ENCODE measurements at regions not wholly inside any gene's neighbourhood (a gene's known extent, or its start where the extent isn't known, plus 50 kb on each side); places are given as distances from the start of the nearest gene placed in this dataset.

GRCh38 chr14:71289536-71289935 is 382.3 kb downstream of the PCNX1 start:
- in situ Hi-C loops (cut with MboI), result no loop called here
- no peak for DNase-seq (ENCODE audit: extremely low read depth in 1 of 4, low spot score in 3 of 4)
- no peak for FAIRE-seq

More at GRCh38 chr14:71289536-71289935, 382.3 kb downstream of the PCNX1 start:
- no peaks in the 10 kb centered on the region for H3K79me2 ChIP-seq (ENCODE audit: control insufficient read depth, insufficient read depth, low read length)
- BruUV-seq (replicated peaks), result no TSS peak
- ChIA-PET POLR2A (no interaction called here), CTCF (ENCODE audit: low intra/inter-chr PET ratio) (no interaction called here)
- intact Hi-C loops (cut with micrococcal nuclease), result no loop called here
- no peak overlapping the region for H3K9ac ChIP-seq (ENCODE audit: insufficient read depth in 1 of 2, low read depth in 2 of 2, low read length in 2 of 2)
- H3K4me3 ChIP-seq, result no peak overlapping the region
- no peak overlapping the region for H2AFZ ChIP-seq (ENCODE audit: low read depth, low read length)
- H4K20me1 ChIP-seq (replicated peaks; ENCODE audit: control insufficient read depth, insufficient read depth, low read length), result no peaks in the 10 kb centered on the region
- H3K36me3 ChIP-seq (ENCODE audit: control insufficient read depth, insufficient read depth, low read length), result no peaks in the 10 kb centered on the region
- H3K9me1 ChIP-seq (ENCODE audit: control insufficient read depth, insufficient read depth, low read length), result no peaks in the 10 kb centered on the region
- TF ChIP-seq SUPT5H (IDR thresholded peaks at IDR 0.05) (no peak), ZNF696 (CRISPR knock-in tag; conservative IDR thresholded peaks at IDR 0.05) (no peak), ZNF395 (CRISPR knock-in tag; IDR thresholded peaks at IDR 0.05) (no peak), POLR2A (conservative IDR thresholded peaks at IDR 0.05) (no peak), SRSF7 (optimal IDR thresholded peaks at IDR 0.05; ENCODE audit: low read depth, low read length) (no peak), ARID2 (IDR thresholded peaks at IDR 0.05) (no peak), KAT8 (IDR thresholded peaks at IDR 0.05; ENCODE audit: low read depth) (no peak), POLR3G (IDR thresholded peaks at IDR 0.05; ENCODE audit: extremely low read depth, insufficient read length, insufficient replicate concordance) (no peak), HNRNPK (IDR thresholded peaks at IDR 0.05; ENCODE audit: low read depth, low read length, poor library complexity, severe bottlenecking) (no peak), SIX5 (IDR thresholded peaks at IDR 0.05; ENCODE audit: borderline replicate concordance in 1 of 2, insufficient read depth in 1 of 2, low read depth in 1 of 2, low read length in 2 of 2) (no peak), ILF3 (IDR thresholded peaks at IDR 0.05; ENCODE audit: borderline replicate concordance) (no peak), MCM7 (IDR thresholded peaks at IDR 0.05) (no peak), HIVEP1 (CRISPR knock-in tag; IDR thresholded peaks at IDR 0.05) (no peak), ZNF668 (CRISPR knock-in tag; IDR thresholded peaks at IDR 0.05) (no peak), HDAC1 (IDR thresholded peaks at IDR 0.05) (no peak)
- H3K9me3 ChIP-seq (replicated peaks; ENCODE audit: control insufficient read depth, insufficient read depth, low read depth, low read length), result no peaks in the 10 kb centered on the region
- no peak overlapping the region for H3K27ac ChIP-seq (ENCODE audit: extremely low read depth, low read depth, low read length)
- H3K4me1 ChIP-seq (replicated peaks in 1 of 2; ENCODE audit: control insufficient read depth in 2 of 2, insufficient read depth in 2 of 2, low read length in 2 of 2), result no peaks in the 10 kb centered on the region; a peak in 1 of 5 replicates
- H3K4me2 ChIP-seq (ENCODE audit: insufficient read depth, low read length), result no peak overlapping the region
- 29% methylated on average over 3 of the region's 4 CpGs for WGBS (ENCODE audit: insufficient coverage, low coverage, missing lambda C conversion rate)
- no peak for ATAC-seq
- H3K27me3 ChIP-seq (ENCODE audit: control insufficient read depth in 2 of 2, insufficient read depth in 2 of 2, low read length in 2 of 2), result no peaks in the 10 kb centered on the region

Measured in K562 (cell line).